ENCODE measurements at regions not wholly inside any gene's neighbourhood (a gene's known extent, or its start where the extent isn't known, plus 50 kb on each side); places are given as distances from the start of the nearest gene placed in this dataset.

- H3K27me3 ChIP-seq (replicated peaks in 1 of 7), result no peaks in the 10 kb centered on the region
- H3K4me3 ChIP-seq, result no peak overlapping the region
- intact Hi-C loops (cut with DNase I; ENCODE audit: low total_unique reads), result no loop called here
- TF ChIP-seq CTCF (IDR thresholded peaks at IDR 0.05 in 8 of 11, conservative IDR thresholded peaks at IDR 0.05 in 3 of 11), result no peak
- no peak for TF ChIP-seq POLR2AphosphoS5 (IDR thresholded peaks at IDR 0.05)
- no peak for TF ChIP-seq POLR2A (IDR thresholded peaks at IDR 0.05)
- no peaks in the 10 kb centered on the region for H3K4me1 ChIP-seq
- peaks cover 0 to 6% (median 0%) of the 10 kb centered on the region in 8 donors for H3K9me3 ChIP-seq
- no peak overlapping the region for H3K27ac ChIP-seq
- DNase-seq, result no peak
- 29 to 41% (median 33%) methylated on average over 2 of the region's 2 CpGs for WGBS, 5 donors
- no peaks in the 10 kb centered on the region for H3K36me3 ChIP-seq
Measured at GRCh38 chr6:2611092-2611491, 139.6 kb downstream of the MYLK4 start.

GRCh38 chr6:2608503-2608902 lies 142.2 kb downstream of the MYLK4 start:
- H3K27me3 ChIP-seq (replicated peaks in 1 of 7), result no peaks in the 10 kb centered on the region
- no peak overlapping the region for H3K27ac ChIP-seq
- H3K9me3 ChIP-seq, result no peaks in the 10 kb centered on the region
- no peaks in the 10 kb centered on the region for H3K36me3 ChIP-seq
- intact Hi-C loops (cut with DNase I; ENCODE audit: low total_unique reads), result no loop called here
- H3K4me3 ChIP-seq, result no peak overlapping the region
- 36 to 76% (median 54%) methylated on average over 4 of the region's 4 CpGs for WGBS, 5 donors
- no peak for DNase-seq
- no peaks in the 10 kb centered on the region for H3K4me1 ChIP-seq
- TF ChIP-seq CTCF (IDR thresholded peaks at IDR 0.05 in 8 of 11, conservative IDR thresholded peaks at IDR 0.05 in 3 of 11) (no peak), POLR2A (IDR thresholded peaks at IDR 0.05) (no peak), POLR2AphosphoS5 (IDR thresholded peaks at IDR 0.05) (no peak)

- H3K27me3 ChIP-seq (replicated peaks in 1 of 7), result peaks cover 0 to 10% (median 0%) of the 10 kb centered on the region in 7 donors
- no peak for DNase-seq
- no peak for TF ChIP-seq CTCF (IDR thresholded peaks at IDR 0.05 in 8 of 11, conservative IDR thresholded peaks at IDR 0.05 in 3 of 11)
- no peak for TF ChIP-seq POLR2AphosphoS5 (IDR thresholded peaks at IDR 0.05)
- TF ChIP-seq POLR2A (IDR thresholded peaks at IDR 0.05), result no peak
- H3K4me1 ChIP-seq, result no peaks in the 10 kb centered on the region
- 81 to 94% (median 88%) methylated on average over 3 of the region's 3 CpGs for WGBS, 5 donors
- H3K4me3 ChIP-seq, result no peak overlapping the region
- intact Hi-C loops (cut with DNase I; ENCODE audit: low total_unique reads), result no loop called here
- H3K36me3 ChIP-seq, result no peaks in the 10 kb centered on the region
- H3K27ac ChIP-seq, result no peak overlapping the region
- no peaks in the 10 kb centered on the region for H3K9me3 ChIP-seq
Measured at GRCh38 chr6:2600363-2600762, 150.4 kb downstream of the MYLK4 start.

- WGBS, 5 donors, result 79 to 92% (median 91%) methylated on average over 5 of the region's 5 CpGs
- intact Hi-C loops (cut with DNase I; ENCODE audit: low total_unique reads), result no loop called here
- no peak for TF ChIP-seq CTCF (IDR thresholded peaks at IDR 0.05 in 8 of 11, conservative IDR thresholded peaks at IDR 0.05 in 3 of 11)
- DNase-seq, result no peak
- Histone ChIP-seq H3K4me1 (no peaks in the 10 kb centered on the region), H3K9me3 (no peaks in the 10 kb centered on the region), H3K27ac (no peak overlapping the region), H3K27me3 (replicated peaks in 1 of 7) (peaks cover 0 to 10% (median 0%) of the 10 kb centered on the region in 7 donors), H3K36me3 (no peaks in the 10 kb centered on the region), H3K4me3 (no peak overlapping the region)
Measured at GRCh38 chr6:2599817-2600216, 150.9 kb downstream of the MYLK4 start.
